ENCODE measurements at regions not wholly inside any gene's neighbourhood (a gene's known extent, or its start where the extent isn't known, plus 50 kb on each side); places are given as distances from the start of the nearest gene placed in this dataset.

GRCh38 chr13:87094646-87095045, 576.5 kb upstream of the SLITRK5 start:
- TF ChIP-seq SIN3A (IDR thresholded peaks at IDR 0.05; ENCODE audit: borderline replicate concordance, insufficient read depth, low read depth, low read length) (no peak), REST (IDR thresholded peaks at IDR 0.05; ENCODE audit: insufficient read depth in 1 of 2, low read depth in 2 of 2, low read length in 1 of 2) (no peak), CTCF (IDR thresholded peaks at IDR 0.05) (no peak), POLR2AphosphoS5 (IDR thresholded peaks at IDR 0.05; ENCODE audit: low read depth, low read length) (no peak), TCF7L2 (IDR thresholded peaks at IDR 0.05; ENCODE audit: low read depth, low read length) (no peak)
- in situ Hi-C loops (cut with HindIII; ENCODE audit: low pct_unique_long_range_greater_than_20kb, low sequenced_read_pairs) (no loop called here), intact Hi-C loops (cut with micrococcal nuclease; ENCODE audit: unreplicated experiment) (no loop called here)
- CTCF ChIA-PET: no interaction called here
- Histone ChIP-seq H3K9me3 (ENCODE audit: control insufficient read depth, insufficient read depth, low read depth, low read length) (no peaks in the 10 kb centered on the region), H3K27me3 (ENCODE audit: control insufficient read depth, insufficient read depth, low read length) (no peaks in the 10 kb centered on the region), H3K36me3 (ENCODE audit: control insufficient read depth, insufficient read depth, low read length) (no peaks in the 10 kb centered on the region), H3K27ac (ENCODE audit: low read length) (no peak overlapping the region), H3K4me1 (ENCODE audit: control insufficient read depth, insufficient read depth, low read length) (no peaks in the 10 kb centered on the region), H3K4me3 (ENCODE audit: low read depth in 2 of 2, low read length in 2 of 2) (no peak overlapping the region)
- BruUV-seq (replicated peaks): no TSS peak
- DNase-seq (ENCODE audit: low read depth, low spot score) (no peak), ATAC-seq (no peak)
- POLR2A ChIA-PET: no interaction called here

GRCh38 chr13:87100431-87100830, 570.7 kb upstream of the SLITRK5 start:
- Histone ChIP-seq H3K4me1 (ENCODE audit: control insufficient read depth, insufficient read depth, low read length) (no peaks in the 10 kb centered on the region), H3K36me3 (ENCODE audit: control insufficient read depth, insufficient read depth, low read length) (no peaks in the 10 kb centered on the region), H3K9me3 (ENCODE audit: control insufficient read depth, insufficient read depth, low read depth, low read length) (no peaks in the 10 kb centered on the region), H3K27ac (ENCODE audit: low read length) (no peak overlapping the region), H3K4me3 (ENCODE audit: low read depth in 2 of 2, low read length in 2 of 2) (no peak overlapping the region), H3K27me3 (ENCODE audit: control insufficient read depth, insufficient read depth, low read length) (no peaks in the 10 kb centered on the region)
- no peak for TF ChIP-seq CTCF (IDR thresholded peaks at IDR 0.05)
- TF ChIP-seq REST (IDR thresholded peaks at IDR 0.05; ENCODE audit: insufficient read depth in 1 of 2, low read depth in 2 of 2, low read length in 1 of 2): no peak
- TF ChIP-seq SIN3A (IDR thresholded peaks at IDR 0.05; ENCODE audit: borderline replicate concordance, insufficient read depth, low read depth, low read length): no peak
- no peak for TF ChIP-seq TCF7L2 (IDR thresholded peaks at IDR 0.05; ENCODE audit: low read depth, low read length)
- TF ChIP-seq POLR2AphosphoS5 (IDR thresholded peaks at IDR 0.05; ENCODE audit: low read depth, low read length): no peak
- no peak for ATAC-seq
- intact Hi-C loops (cut with micrococcal nuclease; ENCODE audit: unreplicated experiment) (no loop called here), in situ Hi-C loops (cut with HindIII; ENCODE audit: low pct_unique_long_range_greater_than_20kb, low sequenced_read_pairs) (no loop called here)
- POLR2A ChIA-PET: no interaction called here
- BruUV-seq (replicated peaks): no TSS peak
- no peak for DNase-seq (ENCODE audit: low read depth, low spot score)
- CTCF ChIA-PET: no interaction called here
